Thyroid gland (tissue), 4 donors: ENCODE measurements at regions not wholly inside any gene's neighbourhood (a gene's known extent, or its start where the extent isn't known, plus 50 kb on each side); places are given as distances from the start of the nearest gene placed in this dataset.

Experiments
- DNase-seq, 2 donors: peaks; one replicate each; pipeline ENCODE4 v3.0.0-alpha.2; 2019
- H3K27ac ChIP-seq, 3 donors: fragments of 200-600 bp; sonication (generic); 1 replicate in 2 of 3; 2 replicates in 1 of 3; pipeline ENCODE4 v1.5.1; 2016 to 2019; ENCODE audit warnings: mild to moderate bottlenecking in 1 of 3, moderate library complexity in 1 of 3
- H3K27me3 ChIP-seq: fragments of 200-600 bp; sonication (generic); one replicate; pipeline ENCODE4 v1.5.1; 2019
- H3K36me3 ChIP-seq, 2 donors: fragments of 200-600 bp; sonication (generic); one replicate each; pipeline ENCODE4 v1.5.1; 2016 to 2019
- H3K4me1 ChIP-seq, 2 donors: fragments of 200-600 bp; sonication (generic); one replicate each; pipeline ENCODE4 v1.5.1; 2017 to 2019
- H3K4me3 ChIP-seq, 3 donors: fragments of 200-600 bp; sonication (generic); replicated peaks in 1 of 3; 1 replicate in 2 of 3; 2 replicates in 1 of 3; pipeline ENCODE4 v1.5.1; 2016; ENCODE audit warnings: mild to moderate bottlenecking in 1 of 3
- H3K9me3 ChIP-seq: fragments of 200-600 bp; sonication (generic); one replicate; pipeline ENCODE4 v1.5.1; 2017
- CTCF ChIP-seq, 6 experiments: fragments of 200-600 bp in 3 of 6; fragments of 450-650 bp in 3 of 6; sonication (generic) in 3 of 6; IDR thresholded peaks; one replicate each; pipeline ENCODE4 v1.5.1; 2016 to 2019; ENCODE audit warnings: antibody characterized with exemption in 6 of 6, mild to moderate bottlenecking in 2 of 6, inconsistent platforms in 1 of 6, moderate library complexity in 1 of 6
- POLR2A ChIP-seq, 2 donors: fragments of 450-650 bp; IDR thresholded peaks; one replicate each; pipeline ENCODE4 v1.6.1; 2017; ENCODE audit warnings: antibody characterized with exemption in 2 of 2, mild to moderate bottlenecking in 2 of 2, moderate library complexity in 1 of 2
- WGBS, 2 donors: methylation state at CpG; one replicate each; pipeline ENCODE4 v1.1.5; 2017; 5-methylcytosine and 5-hydroxymethylcytosine counted together
- intact Hi-C: fragments of 100-400 bp; cut with DNase I; formaldehyde crosslinking; loops from one replicate; pipeline ENCODE4 v1.15.1; 2023

GRCh38 chr7:21368317-21368716 is 59.6 kb upstream of the SP4 start:
- TF ChIP-seq CTCF (IDR thresholded peaks at IDR 0.05) (no peak), POLR2A (IDR thresholded peaks at IDR 0.05) (no peak)
- Histone ChIP-seq H3K4me3 (no peak overlapping the region), H3K27ac (no peak overlapping the region), H3K36me3 (no peaks in the 10 kb centered on the region), H3K27me3 (no peaks in the 10 kb centered on the region), H3K4me1 (peaks cover 14 to 19% of the 10 kb centered on the region in 2 donors), H3K9me3 (no peaks in the 10 kb centered on the region)
- 13 to 35% methylated on average over 1 of the region's 1 CpG for WGBS, 2 donors
- no peak for DNase-seq
- intact Hi-C loops: no loop called here

- WGBS, 2 donors: 44 to 49% methylated on average over 9 of the region's 9 CpGs
- intact Hi-C loops: no loop called here
- peaks cover 14 to 19% of the 10 kb centered on the region in 2 donors for H3K4me1 ChIP-seq
- H3K4me3 ChIP-seq: no peak overlapping the region
- no peak for DNase-seq
- TF ChIP-seq POLR2A (IDR thresholded peaks at IDR 0.05): no peak
- TF ChIP-seq CTCF (IDR thresholded peaks at IDR 0.05): no peak
- no peaks in the 10 kb centered on the region for H3K36me3 ChIP-seq
- no peaks in the 10 kb centered on the region for H3K27me3 ChIP-seq
- H3K27ac ChIP-seq: peak overlapping the region; percentile 73 to 93 (median 81)
- H3K9me3 ChIP-seq: no peaks in the 10 kb centered on the region
Measured at GRCh38 chr7:21370283-21370982, 57.5 kb upstream of the SP4 start.

GRCh38 chr7:21371360-21371759 is 56.5 kb upstream of the SP4 start:
- no peak for DNase-seq
- H3K27me3 ChIP-seq: no peaks in the 10 kb centered on the region
- no peaks in the 10 kb centered on the region for H3K36me3 ChIP-seq
- WGBS, 2 donors: 21 to 22% methylated on average over 2 of the region's 2 CpGs
- H3K27ac ChIP-seq: peak overlapping the region; percentile 73 to 93 (median 81)
- no peaks in the 10 kb centered on the region for H3K9me3 ChIP-seq
- intact Hi-C loops: no loop called here
- TF ChIP-seq POLR2A (IDR thresholded peaks at IDR 0.05) (no peak), CTCF (IDR thresholded peaks at IDR 0.05) (no peak)
- H3K4me3 ChIP-seq: no peak overlapping the region
- H3K4me1 ChIP-seq: peaks cover 14 to 16% of the 10 kb centered on the region in 2 donors

GRCh38 chr7:21373031-21373430 is 54.9 kb upstream of the SP4 start:
- 64 to 80% methylated on average over 7 of the region's 7 CpGs for WGBS, 2 donors
- TF ChIP-seq CTCF (IDR thresholded peaks at IDR 0.05) (no peak), POLR2A (IDR thresholded peaks at IDR 0.05) (no peak)
- Histone ChIP-seq H3K9me3 (no peaks in the 10 kb centered on the region), H3K4me1 (peaks cover 10 to 14% of the 10 kb centered on the region in 2 donors), H3K36me3 (no peaks in the 10 kb centered on the region), H3K27ac (no peak overlapping the region), H3K4me3 (no peak overlapping the region), H3K27me3 (no peaks in the 10 kb centered on the region)
- no peak for DNase-seq
- intact Hi-C loops: no loop called here

GRCh38 chr7:21374134-21374533 is 53.7 kb upstream of the SP4 start:
- 91 to 95% methylated on average over 2 of the region's 2 CpGs for WGBS, 2 donors
- TF ChIP-seq CTCF (IDR thresholded peaks at IDR 0.05) (no peak), POLR2A (IDR thresholded peaks at IDR 0.05) (no peak)

More at GRCh38 chr7:21374134-21374533, 53.7 kb upstream of the SP4 start:
- Histone ChIP-seq H3K9me3 (no peaks in the 10 kb centered on the region), H3K27me3 (no peaks in the 10 kb centered on the region), H3K27ac (no peak overlapping the region), H3K4me3 (no peak overlapping the region), H3K36me3 (no peaks in the 10 kb centered on the region), H3K4me1 (peaks cover 7 to 14% of the 10 kb centered on the region in 2 donors)
- no peak for DNase-seq
- intact Hi-C loops: no loop called here
